ENCODE measurements at regions not wholly inside any gene's neighbourhood (a gene's known extent, or its start where the extent isn't known, plus 50 kb on each side); places are given as distances from the start of the nearest gene placed in this dataset.

- TF ChIP-seq CTCF (conservative IDR thresholded peaks at IDR 0.05 in 1 of 2, IDR thresholded peaks at IDR 0.05 in 1 of 2; ENCODE audit: extremely low read depth in 1 of 2, insufficient read depth in 1 of 2, low read depth in 1 of 2, low read length in 2 of 2) (no peak), EZH2 (IDR thresholded peaks at IDR 0.05; ENCODE audit: borderline replicate concordance, low read length) (no peak)
These were observed 704.8 kb upstream of the CBLB start for GRCh38 chr3:106573605-106574004.

Measured in mammary epithelial cell (primary cell).